ENCODE measurements at regions not wholly inside any gene's neighbourhood (a gene's known extent, or its start where the extent isn't known, plus 50 kb on each side); places are given as distances from the start of the nearest gene placed in this dataset.

DNA sequence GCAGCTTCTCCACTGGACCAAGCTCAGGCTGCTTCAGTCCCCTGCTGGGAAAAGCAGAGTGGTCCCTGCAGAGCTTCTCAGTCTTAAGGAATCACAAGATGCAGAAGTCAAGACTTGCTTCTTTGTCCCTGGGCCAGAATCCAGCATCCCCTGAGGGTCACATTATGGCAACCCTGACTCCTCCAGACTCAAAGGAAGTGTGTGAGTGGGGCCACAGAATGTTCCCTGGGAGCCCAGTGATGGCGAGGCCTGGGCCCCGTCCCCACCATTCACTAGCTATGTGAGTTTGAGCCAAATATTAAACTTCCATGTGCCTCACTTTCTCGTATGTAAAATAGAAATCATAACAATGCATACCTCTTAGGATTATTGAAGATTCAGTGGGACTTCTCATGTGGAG is 122.2 kb upstream of the NCAM1 start:
- Mint-ChIP-seq H3K4me1 (ENCODE audit: low read depth) (peaks cover 5% of the 10 kb centered on the region), H3K9me3 (ENCODE audit: low read depth) (no peaks in the 10 kb centered on the region), H3K36me3 (ENCODE audit: low read depth) (no peaks in the 10 kb centered on the region)

DNA sequence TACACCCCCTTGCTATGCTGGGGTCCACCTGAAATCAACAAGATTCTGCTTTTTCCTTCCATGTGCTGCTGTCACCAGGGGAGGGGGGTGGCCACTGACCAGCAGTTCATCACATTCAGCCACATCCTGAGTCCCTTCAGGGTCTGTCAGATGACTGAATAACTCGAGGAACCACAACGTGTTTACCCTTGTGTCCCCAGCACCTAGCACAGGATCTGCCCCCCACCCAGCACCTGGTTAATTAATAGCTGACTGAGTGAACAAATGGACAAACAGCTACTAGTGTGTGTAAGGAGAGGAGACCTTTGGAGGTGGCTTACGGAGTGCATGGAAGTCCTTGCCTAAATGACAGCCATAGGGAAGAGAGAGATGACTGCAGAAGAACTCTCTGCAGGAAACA is 119.5 kb upstream of the NCAM1 start:
- TF ChIP-seq, protein P1, sequence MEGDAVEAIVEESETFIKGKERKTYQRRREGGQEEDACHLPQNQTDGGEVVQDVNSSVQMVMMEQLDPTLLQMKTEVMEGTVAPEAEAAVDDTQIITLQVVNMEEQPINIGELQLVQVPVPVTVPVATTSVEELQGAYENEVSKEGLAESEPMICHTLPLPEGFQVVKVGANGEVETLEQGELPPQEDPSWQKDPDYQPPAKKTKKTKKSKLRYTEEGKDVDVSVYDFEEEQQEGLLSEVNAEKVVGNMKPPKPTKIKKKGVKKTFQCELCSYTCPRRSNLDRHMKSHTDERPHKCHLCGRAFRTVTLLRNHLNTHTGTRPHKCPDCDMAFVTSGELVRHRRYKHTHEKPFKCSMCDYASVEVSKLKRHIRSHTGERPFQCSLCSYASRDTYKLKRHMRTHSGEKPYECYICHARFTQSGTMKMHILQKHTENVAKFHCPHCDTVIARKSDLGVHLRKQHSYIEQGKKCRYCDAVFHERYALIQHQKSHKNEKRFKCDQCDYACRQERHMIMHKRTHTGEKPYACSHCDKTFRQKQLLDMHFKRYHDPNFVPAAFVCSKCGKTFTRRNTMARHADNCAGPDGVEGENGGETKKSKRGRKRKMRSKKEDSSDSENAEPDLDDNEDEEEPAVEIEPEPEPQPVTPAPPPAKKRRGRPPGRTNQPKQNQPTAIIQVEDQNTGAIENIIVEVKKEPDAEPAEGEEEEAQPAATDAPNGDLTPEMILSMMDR (IDR thresholded peaks at IDR 0.05): no peak
- Mint-ChIP-seq H3K4me3 (ENCODE audit: unreplicated experiment) (no peak overlapping the region), H3K9me3 (ENCODE audit: low read depth) (no peaks in the 10 kb centered on the region), H3K4me1 (ENCODE audit: low read depth) (no peaks in the 10 kb centered on the region), H3K27me3 (ENCODE audit: low read depth) (peaks cover 20% of the 10 kb centered on the region), H3K27ac (ENCODE audit: unreplicated experiment) (no peak overlapping the region), H3K36me3 (ENCODE audit: low read depth) (no peaks in the 10 kb centered on the region)
- no peak for DNase-seq (ENCODE audit: low spot score)

More for the DNA sequence above, 122.2 kb upstream of the NCAM1 start:
- Mint-ChIP-seq H3K4me3 (ENCODE audit: unreplicated experiment) (no peak overlapping the region), H3K27ac (ENCODE audit: unreplicated experiment) (no peak overlapping the region), H3K27me3 (ENCODE audit: low read depth) (peaks cover 12% of the 10 kb centered on the region)
- TF ChIP-seq, protein P1 (IDR thresholded peaks at IDR 0.05): no peak
- no peak for DNase-seq (ENCODE audit: low spot score)

DNA sequence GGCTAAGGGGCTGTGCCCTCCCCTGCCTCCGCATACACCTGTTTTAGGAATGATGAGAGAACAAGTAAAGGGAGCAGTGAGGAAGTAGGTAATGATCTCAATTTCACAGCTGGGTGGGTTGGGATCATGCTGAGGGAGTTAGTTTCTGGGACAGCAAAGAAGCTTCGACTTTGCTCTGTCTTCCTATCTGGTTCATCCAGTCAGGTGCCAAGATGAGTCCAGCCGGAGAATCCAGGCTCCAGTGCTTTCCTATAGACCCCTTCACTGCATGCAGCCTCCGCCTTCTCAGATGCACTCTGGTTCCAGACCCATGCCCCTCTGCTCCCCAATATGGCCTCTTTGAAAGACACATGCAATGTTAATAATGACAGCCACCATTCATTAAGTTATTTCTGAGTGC is 119.1 kb upstream of the NCAM1 start:
- DNase-seq (ENCODE audit: low spot score): no peak
- Mint-ChIP-seq H3K4me3 (ENCODE audit: unreplicated experiment) (no peak overlapping the region), H3K36me3 (ENCODE audit: low read depth) (no peaks in the 10 kb centered on the region), H3K4me1 (ENCODE audit: low read depth) (no peaks in the 10 kb centered on the region), H3K27me3 (ENCODE audit: low read depth) (peaks cover 20% of the 10 kb centered on the region), H3K9me3 (ENCODE audit: low read depth) (peaks cover under 1% of the 10 kb centered on the region), H3K27ac (ENCODE audit: unreplicated experiment) (no peak overlapping the region)
- TF ChIP-seq, protein P1 (IDR thresholded peaks at IDR 0.05): no peak

DNA sequence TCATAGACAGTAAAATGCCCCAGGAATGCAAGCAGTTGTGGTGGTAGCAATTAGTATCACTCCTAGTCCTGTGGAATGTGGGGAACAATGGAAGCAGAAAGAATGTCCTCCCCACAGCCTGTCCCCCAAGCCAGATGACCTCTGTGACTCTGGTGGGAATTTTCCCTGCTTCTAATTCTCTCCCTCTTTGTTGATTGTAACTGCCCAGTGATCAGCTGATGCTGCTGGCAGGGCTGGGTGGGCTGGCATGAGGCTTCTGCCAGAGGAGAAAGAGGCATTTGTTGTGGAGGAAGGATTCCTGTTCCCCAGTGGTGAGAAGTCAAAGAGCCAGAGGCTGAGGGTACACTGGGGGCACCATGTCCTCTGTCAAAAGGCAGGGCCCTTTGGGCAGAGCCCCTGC is 116.7 kb upstream of the NCAM1 start:
- Mint-ChIP-seq H3K27ac (ENCODE audit: unreplicated experiment) (no peak overlapping the region), H3K4me1 (ENCODE audit: low read depth) (no peaks in the 10 kb centered on the region), H3K4me3 (ENCODE audit: unreplicated experiment) (no peak overlapping the region), H3K27me3 (ENCODE audit: low read depth) (peaks cover 18% of the 10 kb centered on the region), H3K9me3 (ENCODE audit: low read depth) (peaks cover 3% of the 10 kb centered on the region), H3K36me3 (ENCODE audit: low read depth) (no peaks in the 10 kb centered on the region)
- DNase-seq (ENCODE audit: low spot score): no peak
- TF ChIP-seq, protein P1 (IDR thresholded peaks at IDR 0.05): no peak

DNA sequence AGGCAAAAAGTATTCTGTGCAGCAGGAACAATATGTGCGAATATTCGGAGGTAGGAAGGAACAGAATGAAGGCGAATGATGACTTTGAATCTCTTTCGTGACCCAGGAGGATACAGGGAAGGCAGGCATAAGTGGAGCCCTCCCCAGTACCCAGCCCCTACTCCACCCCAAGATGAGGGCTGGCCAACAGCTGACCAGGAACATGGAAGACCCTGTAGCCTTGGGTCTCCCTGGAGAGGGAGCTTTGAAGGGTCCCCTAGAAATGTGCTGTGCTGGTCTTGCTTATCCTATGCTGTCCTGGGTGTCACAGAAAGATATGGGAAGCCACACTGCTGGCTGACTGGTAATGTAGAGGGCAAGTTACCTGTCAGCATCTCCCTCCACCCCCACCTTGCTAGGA is 113.7 kb upstream of the NCAM1 start:
- H3K4me3 Mint-ChIP-seq (ENCODE audit: unreplicated experiment): no peak overlapping the region
- peaks cover 24% of the 10 kb centered on the region for H3K27me3 Mint-ChIP-seq (ENCODE audit: low read depth)
- no peaks in the 10 kb centered on the region for H3K4me1 Mint-ChIP-seq (ENCODE audit: low read depth)
- H3K36me3 Mint-ChIP-seq (ENCODE audit: low read depth): no peaks in the 10 kb centered on the region
- TF ChIP-seq, protein P1 (IDR thresholded peaks at IDR 0.05): no peak
- peaks cover 3% of the 10 kb centered on the region for H3K9me3 Mint-ChIP-seq (ENCODE audit: low read depth)
- no peak overlapping the region for H3K27ac Mint-ChIP-seq (ENCODE audit: unreplicated experiment)
- DNase-seq (ENCODE audit: low spot score): no peak

All from chondrocyte (in vitro differentiated cells).